Psoas muscle (tissue), 7 donors: ENCODE measurements at regions not wholly inside any gene's neighbourhood (a gene's known extent, or its start where the extent isn't known, plus 50 kb on each side); places are given as distances from the start of the nearest gene placed in this dataset.

Experiments used
- ATAC-seq, 4 donors: fragments of 200-7000 bp; cut with Tn5 transposase; one replicate each; pipeline ENCODE4 v1.9.1; 2020; ENCODE audit warnings: moderate library complexity in 3 of 4, mild to moderate bottlenecking in 2 of 4
- DNase-seq, 2 donors: peaks; one replicate each; pipeline ENCODE4 v3.0.0-alpha.2; 2020
- H3K27ac ChIP-seq: fragments of 200-600 bp; one replicate; pipeline ENCODE4 v1.8.0; 2022
- H3K27me3 ChIP-seq, 3 donors: fragments of 200-600 bp in 1 of 3; one replicate each; pipeline versions ENCODE4 v1.6.1 to v1.8.0; 2013 to 2022; ENCODE audit warnings: low read length in 2 of 3, mild to moderate bottlenecking in 2 of 3, moderate library complexity in 1 of 3; ENCODE audit not compliant: insufficient read depth in 3 of 3
- H3K36me3 ChIP-seq, 2 donors: fragments of 200-600 bp in 1 of 2; one replicate each; pipeline versions ENCODE4 v1.6.1 to v1.8.0; 2013 to 2022; ENCODE audit warnings: low read depth in 1 of 2, mild to moderate bottlenecking in 1 of 2, moderate library complexity in 1 of 2; ENCODE audit not compliant: insufficient read depth in 1 of 2
- H3K4me1 ChIP-seq: fragments of 200-600 bp; one replicate; pipeline ENCODE4 v1.8.0; 2022
- H3K4me3 ChIP-seq: fragments of 200-600 bp; one replicate; pipeline ENCODE4 v1.8.0; 2022; ENCODE audit warnings: mild to moderate bottlenecking
- H3K9me3 ChIP-seq: fragments of 200-600 bp; one replicate; pipeline ENCODE4 v1.8.0; 2022
- CTCF ChIP-seq: fragments of 200-600 bp; IDR thresholded peaks from one replicate; pipeline ENCODE4 v1.8.0; 2022; ENCODE audit warnings: antibody characterized with exemption
- WGBS, 3 donors: extraction: QIAGEN DNeasy Blood & Tissue Kit; methylation state at CpG; one replicate each; pipeline versions ENCODE4 v1.1.6 to v1.1.7; 2013; 5-methylcytosine and 5-hydroxymethylcytosine counted together
- intact Hi-C, 2 donors: fragments of 100-400 bp; cut with DNase I; formaldehyde crosslinking; loops; one replicate each; pipeline versions ENCODE4 v1.11.0 to v1.14.2; 2022
- donor health status: healthy with polysubstance abuse.
- donor health status: DM: no; HTN: no; CAD: no; lungs with moderate emphysema.
- donor health status: Bipolar disorder and iron deficiency.
- donor health status: healthy.
- donor health status: DM: yes; HTN: yes; CAD: no.
- donor health status: DM: no; HTN: no; CAD: no.
- donor health status: DM: yes; HTN: yes; CAD: no.

GRCh38 chr2:18159896-18160295 is 281.4 kb downstream of the KCNS3 start:
- Histone ChIP-seq H3K27me3 (no peaks in the 10 kb centered on the region), H3K4me3 (no peak overlapping the region), H3K36me3 (no peaks in the 10 kb centered on the region), H3K9me3 (no peaks in the 10 kb centered on the region), H3K4me1 (peaks cover 21% of the 10 kb centered on the region), H3K27ac (no peak overlapping the region)
- TF ChIP-seq CTCF = no peak
- ATAC-seq = peak in 2 of 4 donors; percentile 37 to 47
- intact Hi-C loops = loop anchor here in 1 of 2 donors (10.0 kb wide), 1 partner anchor 185 kb away; no protein-coding TSS in a partner anchor
- WGBS, 3 donors = 27 to 40% (median 29%) methylated on average over 5 of the region's 5 CpGs
- DNase-seq = no peak

- Histone ChIP-seq H3K4me3 (no peak overlapping the region), H3K27ac (no peak overlapping the region), H3K9me3 (no peaks in the 10 kb centered on the region), H3K27me3 (no peaks in the 10 kb centered on the region), H3K36me3 (no peaks in the 10 kb centered on the region), H3K4me1 (peaks cover 30% of the 10 kb centered on the region)
- no peak for TF ChIP-seq CTCF
- DNase-seq = no peak
- WGBS, 3 donors = 93 to 96% (median 94%) methylated on average over 2 of the region's 2 CpGs
- ATAC-seq = no peak
- intact Hi-C loops = loop anchor here in 1 of 2 donors (10.0 kb wide), 1 partner anchor 182 kb away; no protein-coding TSS in a partner anchor
Measured at GRCh38 chr2:18156421-18156820, 278.0 kb downstream of the KCNS3 start.

- no peak for TF ChIP-seq CTCF
Measured at GRCh38 chr2:18156002-18156401, 277.5 kb downstream of the KCNS3 start.

GRCh38 chr2:18154812-18155211 is 276.3 kb downstream of the KCNS3 start:
- Histone ChIP-seq H3K27ac (peak overlapping the region; percentile 75), H3K4me1 (peaks cover 14% of the 10 kb centered on the region), H3K27me3 (no peaks in the 10 kb centered on the region), H3K36me3 (no peaks in the 10 kb centered on the region), H3K9me3 (no peaks in the 10 kb centered on the region), H3K4me3 (no peak overlapping the region)
- no peak for TF ChIP-seq CTCF
- DNase-seq = no peak
- intact Hi-C loops = loop anchor here (5.0 to 10.0 kb wide), 2 partner anchors 180 to 303 kb away; no protein-coding TSS in a partner anchor
- ATAC-seq = peak in 1 of 4 donors; percentile 25

More at GRCh38 chr2:18156002-18156401, 277.5 kb downstream of the KCNS3 start:
- H3K9me3 ChIP-seq = no peaks in the 10 kb centered on the region
- no peak for ATAC-seq
- 78 to 85% (median 84%) methylated on average over 2 of the region's 2 CpGs for WGBS, 3 donors
- H3K4me1 ChIP-seq = peaks cover 26% of the 10 kb centered on the region
- no peaks in the 10 kb centered on the region for H3K27me3 ChIP-seq
- intact Hi-C loops = loop anchor here in 1 of 2 donors (10.0 kb wide), 1 partner anchor 181 kb away; no protein-coding TSS in a partner anchor
- no peaks in the 10 kb centered on the region for H3K36me3 ChIP-seq
- no peak for DNase-seq
- H3K27ac ChIP-seq = no peak overlapping the region
- H3K4me3 ChIP-seq = no peak overlapping the region

- peaks cover 13% of the 10 kb centered on the region for H3K4me1 ChIP-seq
- TF ChIP-seq CTCF = no peak
- H3K27me3 ChIP-seq = no peaks in the 10 kb centered on the region
- ATAC-seq = peak; percentile 23 to 83 (median 71)
- peak overlapping the region; percentile 75 for H3K27ac ChIP-seq
- no peak for DNase-seq
- 65 to 88% (median 69%) methylated on average over 3 of the region's 3 CpGs for WGBS, 3 donors
- intact Hi-C loops = loop anchor here (5.0 to 10.0 kb wide), 2 partner anchors 179 to 302 kb away; no protein-coding TSS in a partner anchor
- no peak overlapping the region for H3K4me3 ChIP-seq
- H3K36me3 ChIP-seq = no peaks in the 10 kb centered on the region
- no peaks in the 10 kb centered on the region for H3K9me3 ChIP-seq
Measured at GRCh38 chr2:18154259-18154658, 275.8 kb downstream of the KCNS3 start.
